H54 (cell line): ENCODE measurements at regions not wholly inside any gene's neighbourhood (a gene's known extent, or its start where the extent isn't known, plus 50 kb on each side); places are given as distances from the start of the nearest gene placed in this dataset.

Experiments used
- DNase-seq: peaks from one replicate; pipeline ENCODE4 v3.0.0; 2011; ENCODE audit warnings: low spot score, mixed read lengths; ENCODE audit not compliant: insufficient read length
- FAIRE-seq: peaks from 3 replicates; lab custom pipeline; 2011; peaks lifted over from hg19 to GRCh38; lab: Jason Lieb, UNC
- POLR2A ChIP-seq: IDR thresholded peaks from 2 replicates; pipeline ENCODE4 v1.6.1; 2011; ENCODE audit warnings: low read depth, mild to moderate bottlenecking, low read length

- no peak for TF ChIP-seq POLR2A
- no peak for FAIRE-seq
Measured at GRCh38 chr12:75571656-75572205, 60.3 kb upstream of the KRR1 start.

GRCh38 chr12:75571204-75571603, 59.8 kb upstream of the KRR1 start:
- FAIRE-seq = peak; percentile 23

More at GRCh38 chr12:75571656-75572205, 60.3 kb upstream of the KRR1 start:
- no peak for DNase-seq

GRCh38 chr12:75568801-75569200, 57.4 kb upstream of the KRR1 start:
- no peak for FAIRE-seq
- no peak for DNase-seq
- TF ChIP-seq POLR2A = no peak

More at GRCh38 chr12:75571204-75571603, 59.8 kb upstream of the KRR1 start:
- no peak for TF ChIP-seq POLR2A
- no peak for DNase-seq

GRCh38 chr12:75568393-75568792, 57.0 kb upstream of the KRR1 start:
- DNase-seq = no peak
- no peak for FAIRE-seq
- no peak for TF ChIP-seq POLR2A

- FAIRE-seq (no peak), DNase-seq (no peak)
- TF ChIP-seq POLR2A = no peak
Measured at GRCh38 chr12:75565795-75566194, 54.4 kb upstream of the KRR1 start.

GRCh38 chr12:75564852-75565251, 53.4 kb upstream of the KRR1 start:
- no peak for TF ChIP-seq POLR2A
- no peak for DNase-seq
- no peak for FAIRE-seq

- no peak for TF ChIP-seq POLR2A
- no peak for FAIRE-seq
- no peak for DNase-seq
Measured at GRCh38 chr12:75564398-75564797, 53.0 kb upstream of the KRR1 start.

- no peak for TF ChIP-seq POLR2A
- no peak for DNase-seq
- no peak for FAIRE-seq
Measured at GRCh38 chr12:75563351-75563750, 51.9 kb upstream of the KRR1 start.

GRCh38 chr12:75561921-75562320, 50.5 kb upstream of the KRR1 start:
- DNase-seq = no peak
- no peak for TF ChIP-seq POLR2A
- FAIRE-seq = no peak
